ENCODE measurements at regions not wholly inside any gene's neighbourhood (a gene's known extent, or its start where the extent isn't known, plus 50 kb on each side); places are given as distances from the start of the nearest gene placed in this dataset.

DNA sequence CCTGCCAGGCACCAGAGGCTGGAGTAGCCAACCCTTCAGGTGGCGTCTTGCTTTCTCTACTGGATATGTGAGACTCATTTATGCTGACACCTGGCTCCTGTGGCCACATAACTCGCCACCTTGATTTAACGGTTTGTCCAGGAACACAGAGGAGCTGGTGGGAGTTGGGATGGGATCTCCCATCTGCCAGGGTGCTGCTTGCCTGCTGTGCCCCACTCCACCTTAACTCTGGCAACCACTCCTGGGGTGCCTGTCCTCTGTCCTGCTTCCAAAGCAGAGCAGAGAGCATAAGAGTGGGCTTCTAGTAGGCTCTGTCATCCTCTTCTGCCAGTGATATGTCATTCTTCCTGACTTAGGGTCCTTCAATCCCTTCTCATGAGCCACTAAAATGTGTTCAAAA is 63.4 kb upstream of the ZNF423 start:
- no peak for DNase-seq (ENCODE audit: low read depth)
- TF ChIP-seq, protein P1, sequence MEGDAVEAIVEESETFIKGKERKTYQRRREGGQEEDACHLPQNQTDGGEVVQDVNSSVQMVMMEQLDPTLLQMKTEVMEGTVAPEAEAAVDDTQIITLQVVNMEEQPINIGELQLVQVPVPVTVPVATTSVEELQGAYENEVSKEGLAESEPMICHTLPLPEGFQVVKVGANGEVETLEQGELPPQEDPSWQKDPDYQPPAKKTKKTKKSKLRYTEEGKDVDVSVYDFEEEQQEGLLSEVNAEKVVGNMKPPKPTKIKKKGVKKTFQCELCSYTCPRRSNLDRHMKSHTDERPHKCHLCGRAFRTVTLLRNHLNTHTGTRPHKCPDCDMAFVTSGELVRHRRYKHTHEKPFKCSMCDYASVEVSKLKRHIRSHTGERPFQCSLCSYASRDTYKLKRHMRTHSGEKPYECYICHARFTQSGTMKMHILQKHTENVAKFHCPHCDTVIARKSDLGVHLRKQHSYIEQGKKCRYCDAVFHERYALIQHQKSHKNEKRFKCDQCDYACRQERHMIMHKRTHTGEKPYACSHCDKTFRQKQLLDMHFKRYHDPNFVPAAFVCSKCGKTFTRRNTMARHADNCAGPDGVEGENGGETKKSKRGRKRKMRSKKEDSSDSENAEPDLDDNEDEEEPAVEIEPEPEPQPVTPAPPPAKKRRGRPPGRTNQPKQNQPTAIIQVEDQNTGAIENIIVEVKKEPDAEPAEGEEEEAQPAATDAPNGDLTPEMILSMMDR (IDR thresholded peaks at IDR 0.05; ENCODE audit: low read depth, low read length) = no peak
- no peak for TF ChIP-seq POLR2A (IDR thresholded peaks at IDR 0.05; ENCODE audit: extremely low read depth, insufficient read length)
- TF ChIP-seq, protein P2, sequence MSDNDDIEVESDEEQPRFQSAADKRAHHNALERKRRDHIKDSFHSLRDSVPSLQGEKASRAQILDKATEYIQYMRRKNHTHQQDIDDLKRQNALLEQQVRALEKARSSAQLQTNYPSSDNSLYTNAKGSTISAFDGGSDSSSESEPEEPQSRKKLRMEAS (IDR thresholded peaks at IDR 0.05; ENCODE audit: low read depth, low read length) = no peak
- no peak overlapping the region for H3K4me3 ChIP-seq (ENCODE audit: low read depth, low read length)

DNA sequence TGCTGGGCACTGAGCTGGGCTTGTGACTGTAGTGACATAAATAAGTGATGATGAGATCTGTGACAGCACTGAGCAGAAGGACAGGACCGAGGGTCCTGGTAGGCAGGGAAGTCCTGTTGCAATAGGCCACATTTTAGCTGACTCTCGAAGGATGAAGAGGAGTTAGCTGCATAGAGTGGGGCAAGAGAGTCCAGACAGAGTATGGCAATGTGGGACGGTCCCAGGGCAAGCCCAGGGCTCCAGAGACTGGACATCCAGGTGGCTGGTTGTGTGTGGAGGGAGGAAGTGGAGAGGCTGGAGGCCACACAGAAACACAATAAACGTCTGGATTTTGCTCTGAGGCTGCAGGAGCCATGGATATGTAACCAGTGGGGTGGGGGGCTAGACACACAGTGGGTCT is 64.5 kb upstream of the ZNF423 start:
- TF ChIP-seq POLR2A (IDR thresholded peaks at IDR 0.05; ENCODE audit: extremely low read depth, insufficient read length) (no peak), MYC (IDR thresholded peaks at IDR 0.05; ENCODE audit: low read depth, low read length) (no peak)
- TF ChIP-seq, protein P1 (IDR thresholded peaks at IDR 0.05; ENCODE audit: low read depth, low read length) = no peak
- TF ChIP-seq, protein P2 (IDR thresholded peaks at IDR 0.05; ENCODE audit: low read depth, low read length) = no peak

DNA sequence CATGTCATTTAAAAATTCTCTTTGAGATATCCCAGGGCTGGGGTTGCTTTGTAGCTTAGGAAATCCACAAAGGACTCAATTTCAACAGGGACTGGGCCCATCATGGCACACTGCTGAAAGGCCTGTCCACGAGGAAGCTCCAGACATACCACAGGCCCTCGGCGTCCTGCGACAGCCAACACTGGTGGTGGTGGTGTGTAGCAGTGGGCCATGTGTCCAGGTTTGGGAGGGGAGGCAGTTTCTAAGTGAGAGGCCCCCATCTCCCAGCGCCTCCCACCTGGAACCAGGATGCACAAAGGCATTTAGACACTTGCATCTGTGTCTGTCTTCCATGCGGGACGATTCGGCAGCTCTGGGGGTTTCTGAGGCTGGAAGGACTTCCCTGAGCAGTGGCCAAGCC is 65.2 kb upstream of the ZNF423 start:
- no peak for DNase-seq (ENCODE audit: low read depth)
- no peak for TF ChIP-seq MYC (IDR thresholded peaks at IDR 0.05; ENCODE audit: low read depth, low read length)
- TF ChIP-seq, protein P2 (IDR thresholded peaks at IDR 0.05; ENCODE audit: low read depth, low read length) = no peak
- no peak for TF ChIP-seq POLR2A (IDR thresholded peaks at IDR 0.05; ENCODE audit: extremely low read depth, insufficient read length)
- no peak overlapping the region for H3K4me3 ChIP-seq (ENCODE audit: low read depth, low read length)

More for the DNA sequence above, 64.5 kb upstream of the ZNF423 start:
- no peak overlapping the region for H3K4me3 ChIP-seq (ENCODE audit: low read depth, low read length)
- no peak for DNase-seq (ENCODE audit: low read depth)

DNA sequence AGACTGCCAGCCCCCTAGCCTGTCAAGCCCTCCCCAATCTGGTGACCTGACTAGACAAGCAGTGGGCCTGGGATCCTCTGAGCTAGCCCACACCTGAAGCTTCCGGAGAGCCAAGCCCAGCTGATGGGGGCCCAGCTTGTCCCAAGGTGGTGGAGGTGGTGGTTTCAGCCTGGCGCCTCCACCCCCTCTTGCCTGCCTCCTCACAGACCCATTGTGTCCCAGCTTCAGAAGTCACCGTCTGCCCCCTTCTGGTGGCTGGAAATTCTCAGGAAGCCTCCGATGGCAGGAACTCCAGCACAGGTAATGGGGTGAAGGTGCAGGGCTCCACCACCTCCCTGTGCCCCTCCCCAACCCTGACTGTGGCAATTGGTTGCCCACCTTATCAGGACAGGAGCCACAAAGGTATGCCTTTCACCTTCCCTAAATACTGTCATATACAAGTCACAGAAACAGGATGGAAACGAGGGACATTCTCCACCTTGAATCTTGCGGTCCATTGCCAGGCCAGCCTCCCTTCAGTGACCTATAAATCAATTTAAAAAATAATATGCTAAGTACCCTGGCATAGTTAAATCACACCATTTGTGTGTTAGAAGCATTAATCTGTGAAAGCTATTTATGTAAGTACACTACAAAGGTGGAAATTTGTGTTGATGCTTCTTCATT is 66.0 kb upstream of the ZNF423 start:
- DNase-seq (ENCODE audit: low read depth) = peak; percentile 63
- no peak overlapping the region for H3K4me3 ChIP-seq (ENCODE audit: low read depth, low read length)
- TF ChIP-seq MYC (IDR thresholded peaks at IDR 0.05; ENCODE audit: low read depth, low read length) (no peak), POLR2A (IDR thresholded peaks at IDR 0.05; ENCODE audit: extremely low read depth, insufficient read length) (no peak)
- TF ChIP-seq, protein P1 (IDR thresholded peaks at IDR 0.05; ENCODE audit: low read depth, low read length) = peak; percentile 53
- TF ChIP-seq, protein P2 (IDR thresholded peaks at IDR 0.05; ENCODE audit: low read depth, low read length) = no peak

DNA sequence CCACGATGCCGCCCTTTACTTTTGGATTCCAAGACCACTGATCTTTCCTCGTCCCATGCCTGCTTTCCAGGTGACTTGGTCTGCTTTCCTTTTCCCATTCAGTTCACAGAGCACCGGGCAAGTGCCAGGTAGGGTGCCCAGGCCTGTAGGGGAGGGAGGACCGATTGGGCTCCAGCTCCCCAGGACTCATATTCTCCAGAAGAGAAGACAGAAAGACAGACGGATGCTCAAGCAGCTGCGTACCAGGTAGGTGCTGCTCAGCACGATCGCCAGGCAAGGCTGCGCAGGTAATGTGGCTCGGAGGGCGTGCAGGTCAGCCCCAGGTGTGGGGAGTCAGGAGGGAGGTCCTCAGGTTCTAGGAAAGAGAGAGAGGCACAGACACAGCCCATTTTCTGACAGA is 67.5 kb upstream of the ZNF423 start:
- DNase-seq (ENCODE audit: low read depth) = no peak
- no peak for TF ChIP-seq POLR2A (IDR thresholded peaks at IDR 0.05; ENCODE audit: extremely low read depth, insufficient read length)
- no peak for TF ChIP-seq MYC (IDR thresholded peaks at IDR 0.05; ENCODE audit: low read depth, low read length)
- TF ChIP-seq, protein P1 (IDR thresholded peaks at IDR 0.05; ENCODE audit: low read depth, low read length) = no peak
- TF ChIP-seq, protein P2 (IDR thresholded peaks at IDR 0.05; ENCODE audit: low read depth, low read length) = no peak
- H3K4me3 ChIP-seq (ENCODE audit: low read depth, low read length) = no peak overlapping the region

DNA sequence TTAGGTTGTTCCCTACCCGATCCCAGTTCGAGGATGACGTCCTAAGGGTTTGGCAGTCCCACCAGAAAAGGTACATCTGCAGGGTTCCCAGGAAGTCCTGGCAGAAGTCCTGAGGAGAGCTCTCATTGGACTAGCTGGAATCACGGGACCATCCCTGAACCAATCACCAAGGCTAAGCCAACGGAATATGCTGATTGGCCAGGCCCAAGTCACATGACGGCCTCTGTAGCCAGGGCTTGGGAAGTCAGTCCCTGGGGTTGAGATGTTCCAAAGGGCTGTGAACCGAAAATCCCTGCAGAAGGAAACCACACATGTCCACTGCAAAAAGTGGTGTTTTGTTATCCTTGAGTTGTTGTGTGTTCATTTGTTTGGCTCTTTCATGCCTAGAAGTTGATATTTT is 68.2 kb upstream of the ZNF423 start:
- TF ChIP-seq, protein P2 (IDR thresholded peaks at IDR 0.05; ENCODE audit: low read depth, low read length) = no peak
- TF ChIP-seq MYC (IDR thresholded peaks at IDR 0.05; ENCODE audit: low read depth, low read length) (no peak), POLR2A (IDR thresholded peaks at IDR 0.05; ENCODE audit: extremely low read depth, insufficient read length) (no peak)
- TF ChIP-seq, protein P1 (IDR thresholded peaks at IDR 0.05; ENCODE audit: low read depth, low read length) = no peak
- H3K4me3 ChIP-seq (ENCODE audit: low read depth, low read length) = no peak overlapping the region

More for the DNA sequence above, 68.2 kb upstream of the ZNF423 start:
- DNase-seq (ENCODE audit: low read depth) = peak; percentile 29

All from NB4 (cell line).